Activated T-cell treated with anti-CD3 and anti-CD28 coated beads, Interleukin-2, amount 50 U/mL, for 72 hours (primary cell): ENCODE measurements at regions not wholly inside any gene's neighbourhood (a gene's known extent, or its start where the extent isn't known, plus 50 kb on each side); places are given as distances from the start of the nearest gene placed in this dataset.

Experiments
- ATAC-seq, 2 donors: fragments of 150-1000 bp; cut with Tn5 transposase; replicated peaks in 1 of 2; 2 replicates each; pipeline ENCODE4 v1.10.0; 2021; ENCODE audit warnings: moderate library complexity in 2 of 2, mild to moderate bottlenecking in 1 of 2
- DNase-seq, 2 donors: peaks; one replicate each; pipeline ENCODE4 v3.0.0; 2021 to 2022; ENCODE audit warnings: mixed read lengths in 1 of 2
- H3K27ac Mint-ChIP-seq: one replicate; pipeline ENCODE4 v1.8.0; 2022; ENCODE audit warnings: mild to moderate bottlenecking, moderate library complexity, mixed read lengths
- H3K27me3 Mint-ChIP-seq: one replicate; pipeline ENCODE4 v1.8.0; 2022; ENCODE audit warnings: low read depth, mixed read lengths
- H3K36me3 Mint-ChIP-seq, 2 donors: one replicate each; pipeline ENCODE4 v1.8.0; 2022; ENCODE audit warnings: mixed read lengths in 2 of 2, mild to moderate bottlenecking in 1 of 2; ENCODE audit not compliant: insufficient read depth in 2 of 2
- H3K4me1 Mint-ChIP-seq: one replicate; pipeline ENCODE4 v1.8.0; 2022; ENCODE audit warnings: low read depth, mixed read lengths
- H3K4me3 Mint-ChIP-seq, 2 donors: one replicate each; pipeline ENCODE4 v1.8.0; 2022; ENCODE audit warnings: mild to moderate bottlenecking in 2 of 2, mixed read lengths in 2 of 2, moderate library complexity in 2 of 2
- H3K9me3 Mint-ChIP-seq, 2 donors: one replicate each; pipeline ENCODE4 v1.8.0; 2022; ENCODE audit warnings: mixed read lengths in 2 of 2

- Mint-ChIP-seq H3K27ac (no peak overlapping the region), H3K27me3 (peaks cover 5% of the 10 kb centered on the region), H3K4me3 (no peak overlapping the region), H3K36me3 (no peaks in the 10 kb centered on the region), H3K4me1 (no peaks in the 10 kb centered on the region), H3K9me3 (peaks cover 3 to 5% of the 10 kb centered on the region in 2 donors)
- ATAC-seq (no peak), DNase-seq (no peak)
These were observed 244.2 kb downstream of the CBLL2 start for GRCh38 chrX:22516893-22517292.

- Mint-ChIP-seq H3K4me1 (no peaks in the 10 kb centered on the region), H3K27ac (no peak overlapping the region), H3K9me3 (peaks cover 3 to 5% of the 10 kb centered on the region in 2 donors), H3K27me3 (peaks cover 5% of the 10 kb centered on the region), H3K36me3 (no peaks in the 10 kb centered on the region), H3K4me3 (no peak overlapping the region)
- no peak for ATAC-seq
- DNase-seq = no peak
These were observed 247.6 kb downstream of the CBLL2 start for GRCh38 chrX:22520128-22520828.

- peaks cover 2 to 3% of the 10 kb centered on the region in 2 donors for H3K9me3 Mint-ChIP-seq
- no peak overlapping the region for H3K27ac Mint-ChIP-seq
- ATAC-seq (peak in 1 of 2 donors; percentile 55), DNase-seq (no peak)
- H3K36me3 Mint-ChIP-seq = no peaks in the 10 kb centered on the region
- no peaks in the 10 kb centered on the region for H3K27me3 Mint-ChIP-seq
- H3K4me1 Mint-ChIP-seq = no peaks in the 10 kb centered on the region
- H3K4me3 Mint-ChIP-seq = no peak overlapping the region
These were observed 253.6 kb downstream of the CBLL2 start for GRCh38 chrX:22526339-22526738.

GRCh38 chrX:22527302-22527701 lies 254.6 kb downstream of the CBLL2 start:
- Mint-ChIP-seq H3K4me3 (no peak overlapping the region), H3K4me1 (no peaks in the 10 kb centered on the region), H3K27me3 (no peaks in the 10 kb centered on the region), H3K36me3 (no peaks in the 10 kb centered on the region), H3K9me3 (peaks cover 4% of the 10 kb centered on the region in 2 donors), H3K27ac (no peak overlapping the region)
- ATAC-seq (no peak), DNase-seq (no peak)

GRCh38 chrX:22533898-22534297 lies 261.2 kb downstream of the CBLL2 start:
- Mint-ChIP-seq H3K36me3 (no peaks in the 10 kb centered on the region), H3K27me3 (no peaks in the 10 kb centered on the region), H3K27ac (no peak overlapping the region), H3K4me1 (no peaks in the 10 kb centered on the region), H3K4me3 (no peak overlapping the region), H3K9me3 (peaks cover 4% of the 10 kb centered on the region in 2 donors)
- ATAC-seq (no peak), DNase-seq (no peak)

- peaks cover 2 to 6% of the 10 kb centered on the region in 2 donors for H3K9me3 Mint-ChIP-seq
- no peak overlapping the region for H3K4me3 Mint-ChIP-seq
- no peak overlapping the region for H3K27ac Mint-ChIP-seq
- H3K36me3 Mint-ChIP-seq = no peaks in the 10 kb centered on the region
- H3K27me3 Mint-ChIP-seq = no peaks in the 10 kb centered on the region
- DNase-seq (no peak), ATAC-seq (no peak)
- no peaks in the 10 kb centered on the region for H3K4me1 Mint-ChIP-seq
These were observed 261.9 kb downstream of the CBLL2 start for GRCh38 chrX:22534643-22535042.

GRCh38 chrX:22536746-22537304 lies 264.1 kb downstream of the CBLL2 start:
- Mint-ChIP-seq H3K27me3 (no peaks in the 10 kb centered on the region), H3K36me3 (no peaks in the 10 kb centered on the region), H3K4me1 (no peaks in the 10 kb centered on the region), H3K27ac (no peak overlapping the region), H3K4me3 (no peak overlapping the region), H3K9me3 (peaks cover 1 to 6% of the 10 kb centered on the region in 2 donors)
- ATAC-seq (no peak), DNase-seq (no peak)

- no peak for ATAC-seq
- H3K27ac Mint-ChIP-seq = no peak overlapping the region
These were observed 265.9 kb downstream of the CBLL2 start for GRCh38 chrX:22538580-22538979.

DNA sequence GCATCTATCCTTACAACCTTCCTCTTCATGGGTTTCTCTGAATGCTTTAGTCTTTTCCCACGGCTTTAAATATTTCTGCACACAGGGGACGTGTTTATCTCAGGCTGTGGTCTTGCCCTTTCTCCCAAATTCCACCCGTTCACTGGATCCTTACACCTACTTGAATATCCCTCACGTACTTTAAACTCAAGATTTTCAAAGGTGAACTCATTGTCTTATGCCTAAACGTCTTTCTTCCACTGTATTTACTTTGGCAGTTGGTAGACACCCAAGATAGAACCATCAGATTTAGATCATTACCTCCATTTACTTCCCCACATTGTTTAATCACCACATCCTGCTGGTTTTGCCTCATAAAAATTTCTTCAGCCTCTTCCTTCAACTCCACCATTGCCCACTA lies 269.2 kb downstream of the CBLL2 start:
- no peaks in the 10 kb centered on the region for H3K36me3 Mint-ChIP-seq
- no peak overlapping the region for H3K4me3 Mint-ChIP-seq
- no peak overlapping the region for H3K27ac Mint-ChIP-seq
- ATAC-seq (no peak), DNase-seq (no peak)
- peaks cover 8% of the 10 kb centered on the region for H3K27me3 Mint-ChIP-seq
- H3K9me3 Mint-ChIP-seq = peaks cover 0 to 10% of the 10 kb centered on the region in 2 donors
- no peaks in the 10 kb centered on the region for H3K4me1 Mint-ChIP-seq

More at GRCh38 chrX:22538580-22538979, 265.9 kb downstream of the CBLL2 start:
- H3K4me1 Mint-ChIP-seq = no peaks in the 10 kb centered on the region
- H3K36me3 Mint-ChIP-seq = no peaks in the 10 kb centered on the region
- no peak overlapping the region for H3K4me3 Mint-ChIP-seq
- H3K27me3 Mint-ChIP-seq = peaks cover 8% of the 10 kb centered on the region
- DNase-seq = no peak
- peaks cover 0 to 10% of the 10 kb centered on the region in 2 donors for H3K9me3 Mint-ChIP-seq

GRCh38 chrX:22542641-22543040 lies 269.9 kb downstream of the CBLL2 start:
- ATAC-seq (no peak), DNase-seq (no peak)
- Mint-ChIP-seq H3K36me3 (no peaks in the 10 kb centered on the region), H3K4me1 (no peaks in the 10 kb centered on the region), H3K9me3 (peaks cover 0 to 11% of the 10 kb centered on the region in 2 donors), H3K27ac (no peak overlapping the region), H3K27me3 (peaks cover 8% of the 10 kb centered on the region), H3K4me3 (no peak overlapping the region)

DNA sequence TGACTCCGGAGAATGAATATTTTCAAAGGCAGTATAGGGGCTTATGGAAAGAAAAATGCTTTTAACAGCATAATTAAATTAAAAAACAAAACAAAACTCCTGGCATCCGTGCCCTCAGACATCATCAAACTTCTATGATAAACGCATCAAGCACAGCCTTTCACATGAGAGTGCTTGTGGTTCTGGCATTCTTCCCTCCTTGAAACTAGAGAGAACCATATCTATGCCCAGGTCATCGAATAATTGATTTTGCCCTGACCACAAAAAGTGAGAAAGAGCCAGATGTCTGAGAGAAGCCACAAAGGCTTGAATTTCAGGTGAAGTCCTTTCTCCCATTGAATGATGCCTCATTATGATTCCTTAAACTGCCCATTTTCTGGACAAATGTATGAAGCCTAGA lies 286.8 kb downstream of the CBLL2 start:
- no peak for DNase-seq
- H3K36me3 Mint-ChIP-seq = no peaks in the 10 kb centered on the region
- no peak overlapping the region for H3K27ac Mint-ChIP-seq
- no peak for ATAC-seq
- no peak overlapping the region for H3K4me3 Mint-ChIP-seq
- no peaks in the 10 kb centered on the region for H3K27me3 Mint-ChIP-seq
- no peaks in the 10 kb centered on the region for H3K4me1 Mint-ChIP-seq
- peaks cover 0 to 3% of the 10 kb centered on the region in 2 donors for H3K9me3 Mint-ChIP-seq

GRCh38 chrX:22575161-22575845 lies 302.6 kb downstream of the CBLL2 start:
- no peak for DNase-seq

GRCh38 chrX:22577181-22577580 lies 304.5 kb downstream of the CBLL2 start:
- Mint-ChIP-seq H3K4me1 (no peaks in the 10 kb centered on the region), H3K36me3 (peaks cover 0 to 2% of the 10 kb centered on the region in 2 donors), H3K9me3 (peaks cover 1 to 3% of the 10 kb centered on the region in 2 donors), H3K27ac (no peak overlapping the region), H3K27me3 (no peaks in the 10 kb centered on the region), H3K4me3 (no peak overlapping the region)
- DNase-seq (no peak), ATAC-seq (no peak)

More at GRCh38 chrX:22575161-22575845, 302.6 kb downstream of the CBLL2 start:
- no peak for ATAC-seq
- no peak overlapping the region for H3K27ac Mint-ChIP-seq
- peaks cover 0 to 2% of the 10 kb centered on the region in 2 donors for H3K36me3 Mint-ChIP-seq
- H3K9me3 Mint-ChIP-seq = peaks cover 0 to 2% of the 10 kb centered on the region in 2 donors
- H3K4me3 Mint-ChIP-seq = no peak overlapping the region
- H3K4me1 Mint-ChIP-seq = no peaks in the 10 kb centered on the region
- no peaks in the 10 kb centered on the region for H3K27me3 Mint-ChIP-seq
